ENCODE measurements at regions not wholly inside any gene's neighbourhood (a gene's known extent, or its start where the extent isn't known, plus 50 kb on each side); places are given as distances from the start of the nearest gene placed in this dataset.

DNA sequence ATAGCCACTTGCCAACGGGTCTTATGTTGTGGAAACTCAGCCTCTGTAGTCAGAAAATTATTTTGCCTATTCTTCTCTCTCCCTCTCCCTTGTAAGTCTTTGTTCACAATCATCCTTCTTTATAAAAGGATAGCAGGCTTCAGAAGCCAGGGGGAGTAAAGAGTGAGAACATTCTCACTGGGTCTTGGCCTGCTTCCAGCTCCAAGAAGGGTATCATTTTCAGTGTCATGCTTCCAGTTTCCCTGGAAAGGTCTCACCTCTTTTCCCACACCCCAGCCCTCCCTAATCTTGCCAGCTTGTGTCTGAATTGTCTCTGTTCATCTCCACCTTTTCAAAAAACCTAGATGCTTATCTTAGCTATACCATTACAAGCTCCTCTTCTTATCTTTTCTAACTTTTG, 346.2 kb upstream of the LRRC7 start:
- no peaks in the 10 kb centered on the region for H3K27me3 Mint-ChIP-seq
- no peaks in the 10 kb centered on the region for H3K4me1 Mint-ChIP-seq
- H3K36me3 Mint-ChIP-seq (ENCODE audit: low read depth), result no peaks in the 10 kb centered on the region
- ChIA-PET POLR2A (no interaction called here), CTCF (no interaction called here)
- peaks cover 3% of the 10 kb centered on the region for H3K9me3 Mint-ChIP-seq
- no peak overlapping the region for H3K4me3 Mint-ChIP-seq
- DNase-seq, result no peak
- no peak overlapping the region for H3K27ac Mint-ChIP-seq

DNA sequence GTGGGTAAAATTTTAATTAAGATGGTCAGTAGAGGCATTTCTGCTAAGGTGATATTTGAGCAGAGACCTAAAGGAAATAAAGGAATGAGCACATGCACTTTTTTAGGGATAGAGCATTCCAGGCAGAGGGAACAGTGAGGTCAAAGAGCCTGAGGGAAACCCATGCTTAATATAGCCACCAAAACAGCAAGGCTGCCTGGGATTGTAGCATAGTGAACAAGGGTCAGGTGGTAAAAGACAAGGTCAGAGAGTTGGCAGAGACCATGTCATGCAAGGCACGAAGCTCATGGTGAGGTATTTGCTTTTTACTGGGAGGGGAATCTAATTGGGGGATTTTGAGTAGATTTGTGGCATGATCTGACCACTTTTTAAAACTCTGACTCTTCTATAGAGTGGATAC, 344.6 kb upstream of the LRRC7 start:
- no peaks in the 10 kb centered on the region for H3K4me1 Mint-ChIP-seq
- H3K27ac Mint-ChIP-seq, result no peak overlapping the region
- H3K36me3 Mint-ChIP-seq (ENCODE audit: low read depth), result no peaks in the 10 kb centered on the region
- H3K9me3 Mint-ChIP-seq, result peaks cover 3% of the 10 kb centered on the region
- no peaks in the 10 kb centered on the region for H3K27me3 Mint-ChIP-seq
- CTCF ChIA-PET, result no interaction called here
- POLR2A ChIA-PET, result no interaction called here
- no peak overlapping the region for H3K4me3 Mint-ChIP-seq
- no peak for DNase-seq

- Mint-ChIP-seq H3K4me3 (no peak overlapping the region), H3K9me3 (peaks cover 2% of the 10 kb centered on the region), H3K4me1 (no peaks in the 10 kb centered on the region), H3K36me3 (ENCODE audit: low read depth) (no peaks in the 10 kb centered on the region), H3K27ac (no peak overlapping the region), H3K27me3 (no peaks in the 10 kb centered on the region)
- POLR2A ChIA-PET, result no interaction called here
- CTCF ChIA-PET, result no interaction called here
- DNase-seq, result no peak
These were observed 339.2 kb upstream of the LRRC7 start for GRCh38 chr1:69228501-69228900.

- Mint-ChIP-seq H3K27me3 (no peaks in the 10 kb centered on the region), H3K9me3 (peaks cover 2% of the 10 kb centered on the region), H3K4me1 (no peaks in the 10 kb centered on the region), H3K36me3 (ENCODE audit: low read depth) (no peaks in the 10 kb centered on the region), H3K27ac (no peak overlapping the region), H3K4me3 (no peak overlapping the region)
- no peak for DNase-seq
- ChIA-PET POLR2A (no interaction called here), CTCF (no interaction called here)
These were observed 337.5 kb upstream of the LRRC7 start for GRCh38 chr1:69230208-69230607.

DNA sequence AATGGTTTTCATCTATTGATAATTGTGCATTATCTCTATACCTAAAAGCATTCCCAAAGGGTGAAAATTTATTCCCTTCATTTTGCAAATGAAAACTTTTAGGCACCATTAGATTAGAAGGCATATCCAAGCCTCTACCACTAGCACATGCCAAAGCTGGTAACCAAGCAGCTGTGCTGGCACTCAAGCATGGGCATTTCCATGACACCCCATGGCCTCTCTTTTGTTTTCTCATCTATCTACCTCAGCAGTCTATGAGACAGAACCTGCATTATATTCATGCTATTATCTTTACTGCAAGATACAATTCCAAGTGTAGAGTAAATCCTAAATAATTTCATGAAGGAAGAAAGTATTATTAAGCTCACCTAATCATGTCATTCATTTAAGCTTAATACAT, 334.3 kb upstream of the LRRC7 start:
- Mint-ChIP-seq H3K36me3 (ENCODE audit: low read depth) (no peaks in the 10 kb centered on the region), H3K9me3 (peaks cover 2% of the 10 kb centered on the region), H3K4me3 (no peak overlapping the region), H3K4me1 (no peaks in the 10 kb centered on the region), H3K27me3 (no peaks in the 10 kb centered on the region), H3K27ac (no peak overlapping the region)
- CTCF ChIA-PET, result no interaction called here
- DNase-seq, result no peak
- POLR2A ChIA-PET, result no interaction called here

- POLR2A ChIA-PET, result no interaction called here
- DNase-seq, result no peak
- Mint-ChIP-seq H3K4me3 (no peak overlapping the region), H3K4me1 (no peaks in the 10 kb centered on the region), H3K9me3 (peaks cover 4% of the 10 kb centered on the region), H3K27ac (no peak overlapping the region), H3K36me3 (ENCODE audit: low read depth) (no peaks in the 10 kb centered on the region), H3K27me3 (no peaks in the 10 kb centered on the region)
- CTCF ChIA-PET, result no interaction called here
These were observed 323.5 kb upstream of the LRRC7 start for GRCh38 chr1:69244211-69244610.

GRCh38 chr1:69246109-69246508, 321.6 kb upstream of the LRRC7 start:
- no peaks in the 10 kb centered on the region for H3K4me1 Mint-ChIP-seq
- no peak for DNase-seq
- H3K27me3 Mint-ChIP-seq, result no peaks in the 10 kb centered on the region
- peaks cover 3% of the 10 kb centered on the region for H3K9me3 Mint-ChIP-seq
- CTCF ChIA-PET, result no interaction called here
- H3K27ac Mint-ChIP-seq, result no peak overlapping the region
- POLR2A ChIA-PET, result no interaction called here
- H3K36me3 Mint-ChIP-seq (ENCODE audit: low read depth), result no peaks in the 10 kb centered on the region
- no peak overlapping the region for H3K4me3 Mint-ChIP-seq

DNA sequence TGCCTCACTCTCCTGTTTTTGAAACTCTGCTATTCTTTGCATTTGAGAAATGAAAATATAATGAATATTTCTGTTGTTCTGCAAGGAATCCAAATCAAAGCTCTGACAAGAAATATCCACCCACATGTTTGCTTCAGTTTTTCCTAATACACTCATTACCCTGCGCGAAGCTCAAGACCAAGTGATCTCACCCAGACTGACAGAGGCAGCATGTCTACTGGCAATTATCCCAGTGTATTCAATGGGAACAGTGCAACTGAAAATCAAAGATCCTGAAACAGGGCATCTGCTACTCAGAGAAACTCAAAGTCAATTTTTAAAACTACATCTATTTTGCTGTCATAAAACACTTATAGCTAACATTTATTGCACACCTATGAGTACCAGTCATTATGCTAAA, 321.0 kb upstream of the LRRC7 start:
- POLR2A ChIA-PET, result no interaction called here
- no peaks in the 10 kb centered on the region for H3K27me3 Mint-ChIP-seq
- no peaks in the 10 kb centered on the region for H3K36me3 Mint-ChIP-seq (ENCODE audit: low read depth)

DNA sequence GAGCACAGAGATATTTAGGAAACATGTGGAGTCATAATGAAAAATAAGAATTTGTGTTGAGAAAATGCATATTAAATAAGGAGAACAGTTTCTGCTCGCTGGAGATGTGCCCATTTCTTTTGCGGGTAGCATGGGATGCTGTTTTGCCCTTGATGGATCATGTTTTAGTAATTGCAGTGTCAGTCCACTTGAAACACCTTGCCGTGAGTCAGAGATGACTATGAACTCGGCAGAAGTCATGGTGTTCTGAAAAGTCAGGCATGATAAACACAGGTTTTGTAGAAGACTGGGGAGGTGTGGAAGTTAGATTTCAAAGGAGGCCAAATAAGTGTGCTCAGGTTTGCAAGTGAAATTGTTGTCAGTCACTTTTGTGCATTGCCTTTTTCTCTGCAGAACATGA, 315.0 kb upstream of the LRRC7 start:
- Mint-ChIP-seq H3K4me1 (no peaks in the 10 kb centered on the region), H3K27me3 (no peaks in the 10 kb centered on the region), H3K36me3 (ENCODE audit: low read depth) (no peaks in the 10 kb centered on the region), H3K27ac (no peak overlapping the region), H3K4me3 (no peak overlapping the region), H3K9me3 (peaks cover 3% of the 10 kb centered on the region)
- POLR2A ChIA-PET, result no interaction called here
- CTCF ChIA-PET, result no interaction called here
- DNase-seq, result no peak

More for the DNA sequence above, 321.0 kb upstream of the LRRC7 start:
- peaks cover 3% of the 10 kb centered on the region for H3K9me3 Mint-ChIP-seq
- DNase-seq, result no peak
- no peaks in the 10 kb centered on the region for H3K4me1 Mint-ChIP-seq
- CTCF ChIA-PET, result no interaction called here
- no peak overlapping the region for H3K4me3 Mint-ChIP-seq
- H3K27ac Mint-ChIP-seq, result no peak overlapping the region

- no peaks in the 10 kb centered on the region for H3K4me1 Mint-ChIP-seq
These were observed 311.7 kb upstream of the LRRC7 start for GRCh38 chr1:69256036-69256435.

GRCh38 chr1:69258842-69259241, 308.9 kb upstream of the LRRC7 start:
- H3K4me1 Mint-ChIP-seq, result no peaks in the 10 kb centered on the region
- H3K27me3 Mint-ChIP-seq, result no peaks in the 10 kb centered on the region
- no peak overlapping the region for H3K27ac Mint-ChIP-seq
- no peak overlapping the region for H3K4me3 Mint-ChIP-seq
- ChIA-PET POLR2A (no interaction called here), CTCF (no interaction called here)
- peaks cover 2% of the 10 kb centered on the region for H3K9me3 Mint-ChIP-seq
- no peaks in the 10 kb centered on the region for H3K36me3 Mint-ChIP-seq (ENCODE audit: low read depth)
- DNase-seq, result no peak

More at GRCh38 chr1:69256036-69256435, 311.7 kb upstream of the LRRC7 start:
- Mint-ChIP-seq H3K9me3 (no peaks in the 10 kb centered on the region), H3K36me3 (ENCODE audit: low read depth) (no peaks in the 10 kb centered on the region), H3K4me3 (no peak overlapping the region), H3K27me3 (no peaks in the 10 kb centered on the region), H3K27ac (no peak overlapping the region)
- DNase-seq, result no peak
- CTCF ChIA-PET, result no interaction called here
- POLR2A ChIA-PET, result no interaction called here

- peaks cover 4% of the 10 kb centered on the region for H3K9me3 Mint-ChIP-seq
- H3K27ac Mint-ChIP-seq, result no peak overlapping the region
- ChIA-PET POLR2A (no interaction called here), CTCF (no interaction called here)
- no peaks in the 10 kb centered on the region for H3K36me3 Mint-ChIP-seq (ENCODE audit: low read depth)
- H3K4me3 Mint-ChIP-seq, result no peak overlapping the region
- DNase-seq, result no peak
- no peaks in the 10 kb centered on the region for H3K27me3 Mint-ChIP-seq
- H3K4me1 Mint-ChIP-seq, result no peaks in the 10 kb centered on the region
These were observed 303.8 kb upstream of the LRRC7 start for GRCh38 chr1:69263921-69264391.

DNA sequence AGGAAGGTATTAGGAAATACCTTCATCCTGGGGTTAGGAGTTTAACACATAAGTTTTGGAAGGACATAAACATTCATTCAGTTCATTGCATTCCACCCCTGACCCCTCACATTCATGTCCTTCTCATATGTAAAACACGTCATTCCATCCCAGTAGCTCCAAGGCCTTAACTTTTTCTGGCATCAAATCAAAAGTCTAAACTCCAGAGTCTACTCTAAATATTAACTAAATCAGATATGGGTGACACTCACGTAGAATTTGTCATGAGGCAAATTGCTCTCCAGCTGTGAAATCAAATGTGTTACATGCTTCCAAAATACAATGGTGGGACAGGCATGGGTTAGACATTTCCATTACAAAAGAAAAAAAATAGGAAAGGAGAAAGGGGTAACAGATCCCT, 298.2 kb upstream of the LRRC7 start:
- ChIA-PET POLR2A (no interaction called here), CTCF (no interaction called here)
- Mint-ChIP-seq H3K27me3 (no peaks in the 10 kb centered on the region), H3K4me1 (no peaks in the 10 kb centered on the region), H3K9me3 (peaks cover 2% of the 10 kb centered on the region), H3K27ac (no peak overlapping the region), H3K4me3 (no peak overlapping the region), H3K36me3 (ENCODE audit: low read depth) (no peaks in the 10 kb centered on the region)
- DNase-seq, result no peak

DNA sequence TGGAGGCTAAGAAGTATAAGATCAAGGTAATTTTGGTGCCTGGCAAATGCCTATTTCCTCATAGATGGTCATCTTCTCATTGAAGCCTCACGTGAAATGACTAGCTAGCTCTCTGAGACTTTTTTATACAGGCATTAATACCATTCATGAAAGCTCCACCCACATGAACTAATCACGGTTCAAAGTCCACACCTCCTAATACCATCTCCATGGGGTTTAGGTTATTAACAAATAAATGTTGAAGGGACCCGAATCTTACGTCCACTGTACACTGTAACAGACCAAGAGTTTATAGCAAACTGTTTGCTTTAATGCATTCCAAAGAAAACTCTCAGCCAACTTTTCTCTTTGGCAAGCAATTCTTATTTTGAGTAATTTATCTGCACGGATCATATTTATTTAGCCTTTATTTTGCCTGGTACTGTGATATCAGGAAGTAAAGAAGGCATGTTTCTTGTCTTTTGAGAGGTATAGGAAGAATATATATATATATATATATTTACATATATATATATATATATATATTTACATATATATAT, 296.1 kb upstream of the LRRC7 start:
- Mint-ChIP-seq H3K27me3 (no peaks in the 10 kb centered on the region), H3K4me1 (no peaks in the 10 kb centered on the region), H3K27ac (no peak overlapping the region), H3K4me3 (no peak overlapping the region), H3K9me3 (peaks cover 2% of the 10 kb centered on the region), H3K36me3 (ENCODE audit: low read depth) (no peaks in the 10 kb centered on the region)
- DNase-seq, result no peak
- ChIA-PET POLR2A (no interaction called here), CTCF (no interaction called here)

- no peaks in the 10 kb centered on the region for H3K9me3 Mint-ChIP-seq
- H3K4me1 Mint-ChIP-seq, result no peaks in the 10 kb centered on the region
- POLR2A ChIA-PET, result no interaction called here
- H3K27me3 Mint-ChIP-seq, result no peaks in the 10 kb centered on the region
- H3K27ac Mint-ChIP-seq, result no peak overlapping the region
- H3K4me3 Mint-ChIP-seq, result no peak overlapping the region
- no peak for DNase-seq
- CTCF ChIA-PET, result no interaction called here
- H3K36me3 Mint-ChIP-seq (ENCODE audit: low read depth), result no peaks in the 10 kb centered on the region
These were observed 295.0 kb upstream of the LRRC7 start for GRCh38 chr1:69272684-69273083.

All from activated CD4-positive, alpha-beta memory T cell treated with anti-CD3 and anti-CD28 coated beads, Interleukin-2, amount 10 ng/mL, durations not matched to agents 7 days and 5 days (primary cell).